K562 (cell line): ENCODE measurements at regions not wholly inside any gene's neighbourhood (a gene's known extent, or its start where the extent isn't known, plus 50 kb on each side); places are given as distances from the start of the nearest gene placed in this dataset.

Source experiments
- ATAC-seq: fragments of 200-7000 bp; cut with Tn5 transposase; 3 replicates; pipeline ENCODE4 v1.9.1; 2020; ENCODE audit warnings: moderate library complexity
- BruUV-seq: library from RNA; stranded (reverse); fragments of 400-500 nt; replicated peaks from 2 replicates; lab custom pipeline; 2021; lab: Mats Ljungman, UMichigan
- CTCF ChIA-PET: fragments of 300-600 bp; formaldehyde crosslinking; extraction: SDS; loops from one replicate; lab custom pipeline; 2021; ENCODE audit warnings: low intra/inter-chr PET ratio; lab: Yijun Ruan, JAX
- POLR2A ChIA-PET: fragments of 300-600, 350-650 bp; sonication (Branson Sonifier 250); formaldehyde crosslinking; extraction: SDS; loops from one replicate; lab custom pipeline; 2021; ENCODE audit warnings: antibody characterized with exemption, inconsistent platforms; lab: Yijun Ruan, JAX
- DNase-seq, 4 experiments: peaks; one replicate each; pipeline versions ENCODE4 v3.0.0 to v3.0.0-alpha.2; 2011 to 2018; ENCODE audit warnings: low spot score in 3 of 4, mixed read lengths in 3 of 4; ENCODE audit errors: extremely low read depth in 1 of 4
- FAIRE-seq: peaks from 2 replicates; lab custom pipeline; 2011; peaks lifted over from hg19 to GRCh38; lab: Jason Lieb, UNC
- H2AFZ ChIP-seq: 2 replicates; pipeline ENCODE4 v1.6.0; 2011; ENCODE audit warnings: low read depth, low read length, control low read depth, inconsistent platforms
- H3K27ac ChIP-seq: fragments of 200-600 bp; 3 replicates; pipeline ENCODE4 v1.8.0; 2011; ENCODE audit warnings: low read depth, mild to moderate bottlenecking, control low read depth, inconsistent platforms, low read length, moderate library complexity, mixed read lengths; ENCODE audit errors: extremely low read depth
- H3K27me3 ChIP-seq, 2 experiments: fragments of 300-600 bp in 1 of 2; 2 replicates in 1 of 2; 3 replicates in 1 of 2; pipeline versions ENCODE4 v1.6.0 to v1.8.0; 2011; ENCODE audit warnings: inconsistent platforms in 2 of 2, low read length in 2 of 2, mild to moderate bottlenecking in 1 of 2, mixed read lengths in 1 of 2, moderate library complexity in 1 of 2; ENCODE audit not compliant: control insufficient read depth in 2 of 2, insufficient read depth in 2 of 2
- H3K36me3 ChIP-seq: fragments of 300-600 bp; 3 replicates; pipeline ENCODE4 v1.8.0; 2011; ENCODE audit warnings: mild to moderate bottlenecking, low read length, inconsistent platforms; ENCODE audit not compliant: control insufficient read depth, insufficient read depth
- H3K4me1 ChIP-seq, 2 experiments: fragments of 200-600 bp in 1 of 2; replicated peaks in 1 of 2; 2 replicates in 1 of 2; 3 replicates in 1 of 2; pipeline versions ENCODE4 v1.5.1 to v1.8.0; 2011; ENCODE audit warnings: inconsistent platforms in 2 of 2, low read length in 2 of 2, mild to moderate bottlenecking in 1 of 2, mixed read lengths in 1 of 2, moderate library complexity in 1 of 2; ENCODE audit not compliant: control insufficient read depth in 2 of 2, insufficient read depth in 2 of 2
- H3K4me2 ChIP-seq: 2 replicates; pipeline ENCODE4 v1.6.1; 2011; ENCODE audit warnings: low read length, control low read depth, inconsistent platforms, mixed read lengths; ENCODE audit not compliant: insufficient read depth
- H3K4me3 ChIP-seq: fragments of 200-600 bp; sonication (generic), shearing (Covaris generic); 2 replicates; pipeline ENCODE4 v1.5.1; 2016; ENCODE audit warnings: control low read depth, inconsistent platforms
- H3K79me2 ChIP-seq: fragments of 200-600 bp; 3 replicates; pipeline ENCODE4 v1.8.0; 2011; ENCODE audit warnings: low read length, inconsistent platforms; ENCODE audit not compliant: control insufficient read depth, insufficient read depth
- H3K9ac ChIP-seq, 2 experiments: 2 replicates each; pipeline versions ENCODE4 v1.6.0 to v1.6.1; 2011; ENCODE audit warnings: low read depth in 2 of 2, low read length in 2 of 2, control low read depth in 1 of 2, inconsistent platforms in 1 of 2, mild to moderate bottlenecking in 1 of 2, mixed read lengths in 1 of 2; ENCODE audit not compliant: insufficient read depth in 1 of 2
- H3K9me1 ChIP-seq: one replicate; pipeline ENCODE4 v1.6.0; 2011; ENCODE audit warnings: inconsistent platforms, mild to moderate bottlenecking, low read length, moderate library complexity; ENCODE audit not compliant: control insufficient read depth, insufficient read depth
- H3K9me3 ChIP-seq: replicated peaks from 2 replicates; pipeline ENCODE4 v1.5.1; 2011; ENCODE audit warnings: low read depth, low read length, inconsistent platforms; ENCODE audit not compliant: control insufficient read depth, insufficient read depth
- H4K20me1 ChIP-seq: replicated peaks from 2 replicates; pipeline ENCODE4 v1.6.1; 2011; ENCODE audit warnings: low read length, inconsistent platforms, mixed read lengths; ENCODE audit not compliant: control insufficient read depth, insufficient read depth
- ARID2 ChIP-seq: fragments of 450-650 bp; IDR thresholded peaks from 2 replicates; pipeline ENCODE4 v1.6.1; 2017; ENCODE audit warnings: antibody characterized with exemption, mild to moderate bottlenecking
- CHD4 ChIP-seq: fragments of 200-600 bp; sonication (generic); IDR thresholded peaks from 3 replicates; pipeline ENCODE4 v1.6.1; 2012; ENCODE audit warnings: low read depth, mild to moderate bottlenecking, mixed read lengths, low read length, inconsistent platforms; ENCODE audit not compliant: insufficient read depth, insufficient replicate concordance, poor library complexity, severe bottlenecking
- CREM ChIP-seq: IDR thresholded peaks from 2 replicates; pipeline ENCODE4 v1.6.1; 2014; ENCODE audit warnings: antibody characterized with exemption, low read depth
- FOXO4 ChIP-seq: fragments of 450-650 bp; formaldehyde crosslinking; IDR thresholded peaks from 2 replicates; pipeline ENCODE4 v1.4.0; 2020; ENCODE audit warnings: mild to moderate bottlenecking, moderate library complexity
- ILF3 ChIP-seq: fragments of 450-650 bp; IDR thresholded peaks from 2 replicates; pipeline ENCODE4 v1.6.1; 2018; ENCODE audit warnings: antibody characterized with exemption, mild to moderate bottlenecking, moderate library complexity, borderline replicate concordance
- KDM2B ChIP-seq: fragments of 250-450 bp; sonication (Bioruptor Pico); IDR thresholded peaks from 2 replicates; pipeline ENCODE4 v1.8.0; 2021; ENCODE audit warnings: mild to moderate bottlenecking, moderate library complexity
- MECOM ChIP-seq: fragments of 250-450 bp; sonication (Bioruptor Pico); IDR thresholded peaks from 2 replicates; pipeline ENCODE4 v1.8.0; 2022; ENCODE audit warnings: inconsistent platforms
- NFIX ChIP-seq: fragments of 250-450 bp; sonication (Bioruptor Pico); IDR thresholded peaks from 2 replicates; pipeline ENCODE4 v1.4.0; 2020; ENCODE audit warnings: low read depth, mild to moderate bottlenecking, moderate library complexity
- NR4A1 ChIP-seq, 2 experiments: fragments of 250-450 bp in 1 of 2; fragments of 450-650 bp in 1 of 2; sonication (Bioruptor Pico) in 1 of 2; IDR thresholded peaks; 2 replicates each; pipeline versions ENCODE4 v1.4.0 to v1.6.1; 2016 to 2020; ENCODE audit warnings: mild to moderate bottlenecking in 2 of 2, missing compliant biosample characterization in 1 of 2, missing genetic modification characterization in 1 of 2, moderate library complexity in 1 of 2
- NUFIP1 ChIP-seq: fragments of 450-650 bp; IDR thresholded peaks from 2 replicates; pipeline ENCODE4 v1.6.1; 2018; ENCODE audit not compliant: partially characterized antibody
- RBM15 ChIP-seq: fragments of 200-400 bp; formaldehyde crosslinking; IDR thresholded peaks from 2 replicates; pipeline ENCODE4 v1.6.1; 2018; ENCODE audit warnings: mild to moderate bottlenecking, low read length, moderate library complexity; ENCODE audit not compliant: insufficient read depth
- TAF1 ChIP-seq: IDR thresholded peaks from 2 replicates; pipeline ENCODE4 v1.6.1; 2011; ENCODE audit warnings: mild to moderate bottlenecking, low read length, moderate library complexity; ENCODE audit not compliant: insufficient read depth, control insufficient read depth, severe bottlenecking; ENCODE audit errors: extremely low read depth
- TCF7L2 ChIP-seq: fragments of 150-350 bp; IDR thresholded peaks from 2 replicates; pipeline ENCODE4 v1.6.1; 2016; ENCODE audit warnings: low read depth, mild to moderate bottlenecking, low read length, moderate library complexity
- XRCC5 ChIP-seq: fragments of 200-400 bp; formaldehyde crosslinking; IDR thresholded peaks from 2 replicates; pipeline ENCODE4 v1.6.1; 2017; ENCODE audit warnings: low read depth, mild to moderate bottlenecking, low read length
- ZNF217 ChIP-seq: sonication (generic); formaldehyde crosslinking; IDR thresholded peaks from 2 replicates; pipeline ENCODE4 v1.8.0; 2022; ENCODE audit warnings: mild to moderate bottlenecking, missing genetic modification reagents
- ZNF444 ChIP-seq: fragments of 250-450 bp; sonication (Bioruptor Pico); IDR thresholded peaks from 2 replicates; pipeline ENCODE4 v1.4.0; 2020; ENCODE audit warnings: mild to moderate bottlenecking, moderate library complexity
- ZNF75A ChIP-seq: fragments of 450-650 bp; formaldehyde crosslinking; IDR thresholded peaks from 2 replicates; pipeline ENCODE4 v1.4.0; 2020; ENCODE audit warnings: mild to moderate bottlenecking
- WGBS: fragments of 100-300 bp; shearing (Covaris generic); methylation state at CpG from one replicate; pipeline ENCODE4 v1.1.6; 2016; ENCODE audit warnings: low coverage, mixed read lengths; ENCODE audit not compliant: insufficient coverage; ENCODE audit errors: missing lambda C conversion rate; 5-methylcytosine and 5-hydroxymethylcytosine counted together
- in situ Hi-C: fragments of 300-500 bp; cut with MboI; formaldehyde crosslinking; loops from 4 replicates; pipeline ENCODE4 v1.15.0; 2018; ENCODE audit warnings: inconsistent platforms, mixed read lengths
- intact Hi-C: fragments of 100-400 bp; cut with micrococcal nuclease; formaldehyde crosslinking; loops from 2 replicates; pipeline ENCODE4 v1.14.2; 2022
- TF ChIP-seq, protein P1 (sequence below), 2 experiments: fragments of 150-350 bp in 1 of 2; IDR thresholded peaks; 2 replicates each; pipeline ENCODE4 v1.6.1; 2012 to 2016; ENCODE audit warnings: low read depth in 2 of 2, low read length in 2 of 2, mild to moderate bottlenecking in 1 of 2, moderate library complexity in 1 of 2
- TF ChIP-seq, protein P2 (sequence below): sonication (generic); formaldehyde crosslinking; IDR thresholded peaks from 2 replicates; pipeline ENCODE4 v1.8.1; 2022; ENCODE audit warnings: missing genetic modification reagents

- Histone ChIP-seq H3K27me3 (no peaks in the 10 kb centered on the region), H3K4me1 (no peaks in the 10 kb centered on the region), H4K20me1 (no peaks in the 10 kb centered on the region), H3K4me3 (no peak overlapping the region), H3K36me3 (no peaks in the 10 kb centered on the region), H3K9ac (no peak overlapping the region), H3K9me1 (no peaks in the 10 kb centered on the region), H2AFZ (no peak overlapping the region), H3K9me3 (no peaks in the 10 kb centered on the region; the same call in 1 of the 2 replicates), H3K27ac (no peak overlapping the region), H3K79me2 (no peaks in the 10 kb centered on the region), H3K4me2 (no peak overlapping the region)
- in situ Hi-C loops, result no loop called here
- ATAC-seq (no peak), FAIRE-seq (no peak), DNase-seq (no peak)
- ChIA-PET CTCF (no interaction called here), POLR2A (no interaction called here)
- BruUV-seq, result no TSS peak
- intact Hi-C loops, result no loop called here
- 0% methylated on average over 5 of the region's 5 CpGs for whole genome bisulfite sequencing
- TF ChIP-seq, protein P1, sequence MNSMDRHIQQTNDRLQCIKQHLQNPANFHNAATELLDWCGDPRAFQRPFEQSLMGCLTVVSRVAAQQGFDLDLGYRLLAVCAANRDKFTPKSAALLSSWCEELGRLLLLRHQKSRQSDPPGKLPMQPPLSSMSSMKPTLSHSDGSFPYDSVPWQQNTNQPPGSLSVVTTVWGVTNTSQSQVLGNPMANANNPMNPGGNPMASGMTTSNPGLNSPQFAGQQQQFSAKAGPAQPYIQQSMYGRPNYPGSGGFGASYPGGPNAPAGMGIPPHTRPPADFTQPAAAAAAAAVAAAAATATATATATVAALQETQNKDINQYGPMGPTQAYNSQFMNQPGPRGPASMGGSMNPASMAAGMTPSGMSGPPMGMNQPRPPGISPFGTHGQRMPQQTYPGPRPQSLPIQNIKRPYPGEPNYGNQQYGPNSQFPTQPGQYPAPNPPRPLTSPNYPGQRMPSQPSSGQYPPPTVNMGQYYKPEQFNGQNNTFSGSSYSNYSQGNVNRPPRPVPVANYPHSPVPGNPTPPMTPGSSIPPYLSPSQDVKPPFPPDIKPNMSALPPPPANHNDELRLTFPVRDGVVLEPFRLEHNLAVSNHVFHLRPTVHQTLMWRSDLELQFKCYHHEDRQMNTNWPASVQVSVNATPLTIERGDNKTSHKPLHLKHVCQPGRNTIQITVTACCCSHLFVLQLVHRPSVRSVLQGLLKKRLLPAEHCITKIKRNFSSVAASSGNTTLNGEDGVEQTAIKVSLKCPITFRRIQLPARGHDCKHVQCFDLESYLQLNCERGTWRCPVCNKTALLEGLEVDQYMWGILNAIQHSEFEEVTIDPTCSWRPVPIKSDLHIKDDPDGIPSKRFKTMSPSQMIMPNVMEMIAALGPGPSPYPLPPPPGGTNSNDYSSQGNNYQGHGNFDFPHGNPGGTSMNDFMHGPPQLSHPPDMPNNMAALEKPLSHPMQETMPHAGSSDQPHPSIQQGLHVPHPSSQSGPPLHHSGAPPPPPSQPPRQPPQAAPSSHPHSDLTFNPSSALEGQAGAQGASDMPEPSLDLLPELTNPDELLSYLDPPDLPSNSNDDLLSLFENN (IDR thresholded peaks at IDR 0.05; ENCODE audit: low read depth in 2 of 2, low read length in 2 of 2), result no peak
- TF ChIP-seq CHD4 (no peak), XRCC5 (no peak), ZNF444 (no peak), MECOM (no peak), ZNF217 (CRISPR knock-in tag) (no peak), NR4A1 (CRISPR knock-in tag; IDR thresholded peaks at IDR 0.05) (no peak), NR4A1 (tag; IDR thresholded peaks at IDR 0.05) (no peak), KDM2B (no peak), NUFIP1 (no peak), NFIX (CRISPR knock-in tag) (no peak), TAF1 (no peak), ZNF75A (CRISPR knock-in tag) (no peak), RBM15 (no peak), ILF3 (no peak), CREM (no peak), ARID2 (no peak), FOXO4 (no peak), TCF7L2 (no peak)
- TF ChIP-seq, protein P2, sequence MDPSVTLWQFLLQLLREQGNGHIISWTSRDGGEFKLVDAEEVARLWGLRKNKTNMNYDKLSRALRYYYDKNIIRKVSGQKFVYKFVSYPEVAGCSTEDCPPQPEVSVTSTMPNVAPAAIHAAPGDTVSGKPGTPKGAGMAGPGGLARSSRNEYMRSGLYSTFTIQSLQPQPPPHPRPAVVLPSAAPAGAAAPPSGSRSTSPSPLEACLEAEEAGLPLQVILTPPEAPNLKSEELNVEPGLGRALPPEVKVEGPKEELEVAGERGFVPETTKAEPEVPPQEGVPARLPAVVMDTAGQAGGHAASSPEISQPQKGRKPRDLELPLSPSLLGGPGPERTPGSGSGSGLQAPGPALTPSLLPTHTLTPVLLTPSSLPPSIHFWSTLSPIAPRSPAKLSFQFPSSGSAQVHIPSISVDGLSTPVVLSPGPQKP (CRISPR knock-in tag), result no peak
Measured at GRCh38 chr12:73421832-73422231, 1115.8 kb upstream of the ATXN7L3B start.
